AG04450 (cell line): ENCODE measurements at regions not wholly inside any gene's neighbourhood (a gene's known extent, or its start where the extent isn't known, plus 50 kb on each side); places are given as distances from the start of the nearest gene placed in this dataset.
"Not testable (repeated sequence)": the region's sequence is repeated elsewhere in the genome, so short reads cannot be mapped to it uniquely, and the experiment has no call there.

Source experiments
- CTCF ChIA-PET: fragments of 300-600, 350-600 bp; formaldehyde crosslinking; extraction: SDS; loops from one replicate; lab custom pipeline; 2022; ENCODE audit warnings: antibody characterized with exemption, inconsistent platforms; lab: Charles Lee
- POLR2A ChIA-PET: fragments of 350-600 bp; formaldehyde crosslinking; extraction: SDS; loops from one replicate; lab custom pipeline; 2021; ENCODE audit warnings: antibody characterized with exemption, inconsistent platforms; lab: Yijun Ruan, JAX
- DNase-seq: peaks from one replicate; pipeline ENCODE4 v3.0.0-alpha.2; 2011; ENCODE audit warnings: low read depth, low spot score
- H3K27ac ChIP-seq: one replicate; pipeline ENCODE4 v1.5.1; 2012; ENCODE audit warnings: low read depth, low read length, control low read depth
- H3K27me3 ChIP-seq: one replicate; pipeline ENCODE4 v1.6.0; 2012; ENCODE audit warnings: low read length; ENCODE audit not compliant: control insufficient read depth, insufficient read depth
- H3K4me3 ChIP-seq: 2 replicates; pipeline ENCODE4 v1.5.1; 2011; ENCODE audit warnings: mild to moderate bottlenecking, low read depth, low read length, control low read depth
- H3K9me3 ChIP-seq: 2 replicates; pipeline ENCODE4 v1.5.1; 2012; ENCODE audit warnings: low read length; ENCODE audit not compliant: control insufficient read depth, insufficient read depth
- TF ChIP-seq, protein P1 (sequence below): IDR thresholded peaks from 2 replicates; pipeline ENCODE4 v1.5.1; 2011; ENCODE audit warnings: low read depth, low read length, control low read depth, inconsistent platforms

DNA sequence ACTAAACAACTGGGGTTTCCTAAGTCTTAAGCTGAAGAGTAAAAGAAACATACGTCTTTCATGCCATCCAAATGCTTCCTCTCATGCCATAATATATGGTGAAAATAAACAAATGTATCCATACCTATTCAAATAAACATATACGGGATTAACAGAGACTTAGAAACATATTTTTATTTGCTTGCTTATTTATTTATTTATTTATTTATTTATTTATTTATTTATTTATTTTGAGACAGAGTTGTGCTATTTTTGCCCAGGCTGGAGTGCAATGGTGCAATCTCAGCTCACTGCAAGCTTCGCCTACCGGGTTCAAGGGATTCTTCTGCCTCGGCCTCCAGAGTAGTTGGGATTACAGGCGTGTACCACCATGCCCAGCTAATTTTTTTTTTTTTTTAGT lies 291.6 kb upstream of the CNTN5 start:
- TF ChIP-seq, protein P1, sequence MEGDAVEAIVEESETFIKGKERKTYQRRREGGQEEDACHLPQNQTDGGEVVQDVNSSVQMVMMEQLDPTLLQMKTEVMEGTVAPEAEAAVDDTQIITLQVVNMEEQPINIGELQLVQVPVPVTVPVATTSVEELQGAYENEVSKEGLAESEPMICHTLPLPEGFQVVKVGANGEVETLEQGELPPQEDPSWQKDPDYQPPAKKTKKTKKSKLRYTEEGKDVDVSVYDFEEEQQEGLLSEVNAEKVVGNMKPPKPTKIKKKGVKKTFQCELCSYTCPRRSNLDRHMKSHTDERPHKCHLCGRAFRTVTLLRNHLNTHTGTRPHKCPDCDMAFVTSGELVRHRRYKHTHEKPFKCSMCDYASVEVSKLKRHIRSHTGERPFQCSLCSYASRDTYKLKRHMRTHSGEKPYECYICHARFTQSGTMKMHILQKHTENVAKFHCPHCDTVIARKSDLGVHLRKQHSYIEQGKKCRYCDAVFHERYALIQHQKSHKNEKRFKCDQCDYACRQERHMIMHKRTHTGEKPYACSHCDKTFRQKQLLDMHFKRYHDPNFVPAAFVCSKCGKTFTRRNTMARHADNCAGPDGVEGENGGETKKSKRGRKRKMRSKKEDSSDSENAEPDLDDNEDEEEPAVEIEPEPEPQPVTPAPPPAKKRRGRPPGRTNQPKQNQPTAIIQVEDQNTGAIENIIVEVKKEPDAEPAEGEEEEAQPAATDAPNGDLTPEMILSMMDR, result no peak
- DNase-seq, result no peak
- CTCF ChIA-PET, result no interaction called here
- H3K9me3 ChIP-seq, result peaks cover 18% of the 10 kb centered on the region
- POLR2A ChIA-PET, result no interaction called here
- no peak overlapping the region for H3K4me3 ChIP-seq
- no peaks in the 10 kb centered on the region for H3K27me3 ChIP-seq
- no peak overlapping the region for H3K27ac ChIP-seq

GRCh38 chr11:98732947-98733346 lies 287.8 kb upstream of the CNTN5 start:
- TF ChIP-seq, protein P1, result no peak
- Histone ChIP-seq H3K27ac (no peak overlapping the region), H3K9me3 (peaks cover 18% of the 10 kb centered on the region), H3K4me3 (no peak overlapping the region), H3K27me3 (no peaks in the 10 kb centered on the region)
- DNase-seq, result no peak
- CTCF ChIA-PET, result no interaction called here
- POLR2A ChIA-PET, result no interaction called here

DNA sequence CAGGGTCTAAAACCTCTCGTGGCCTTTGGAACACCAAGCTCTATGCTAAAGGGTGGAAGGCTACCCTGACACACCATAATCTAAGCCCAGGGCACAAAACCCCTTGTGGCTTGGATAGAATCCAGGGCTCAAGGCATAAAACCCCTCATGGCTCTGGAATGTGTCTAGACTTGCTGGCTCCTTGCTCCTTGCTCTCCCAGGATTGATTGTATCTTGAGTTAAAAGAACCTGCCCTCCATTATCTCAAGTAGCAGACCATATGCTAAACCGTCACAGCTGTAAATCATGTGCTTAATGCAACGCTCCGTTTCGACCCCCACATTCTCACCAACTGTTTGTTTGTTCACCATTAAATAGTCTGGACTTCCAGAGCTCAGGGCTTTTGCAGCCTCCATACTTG lies 287.4 kb upstream of the CNTN5 start:
- DNase-seq, H3K27ac ChIP-seq, CTCF ChIA-PET, POLR2A ChIA-PET, H3K27me3 ChIP-seq, H3K4me3 ChIP-seq: not testable (repeated sequence)
- peaks cover 18% of the 10 kb centered on the region for H3K9me3 ChIP-seq

GRCh38 chr11:98734686-98735085 lies 286.1 kb upstream of the CNTN5 start:
- ChIA-PET CTCF (no interaction called here), POLR2A (no interaction called here)
- Histone ChIP-seq H3K27ac (no peak overlapping the region), H3K4me3 (no peak overlapping the region), H3K27me3 (no peaks in the 10 kb centered on the region), H3K9me3 (peaks cover 21% of the 10 kb centered on the region)
- no peak for DNase-seq
- TF ChIP-seq, protein P1, result no peak

- Histone ChIP-seq H3K27me3 (no peaks in the 10 kb centered on the region), H3K4me3 (no peak overlapping the region), H3K9me3 (peaks cover 21% of the 10 kb centered on the region), H3K27ac (no peak overlapping the region)
- ChIA-PET POLR2A (no interaction called here), CTCF (no interaction called here)
- TF ChIP-seq, protein P1, result no peak
- no peak for DNase-seq
These were observed 283.9 kb upstream of the CNTN5 start for GRCh38 chr11:98736833-98737232.

DNA sequence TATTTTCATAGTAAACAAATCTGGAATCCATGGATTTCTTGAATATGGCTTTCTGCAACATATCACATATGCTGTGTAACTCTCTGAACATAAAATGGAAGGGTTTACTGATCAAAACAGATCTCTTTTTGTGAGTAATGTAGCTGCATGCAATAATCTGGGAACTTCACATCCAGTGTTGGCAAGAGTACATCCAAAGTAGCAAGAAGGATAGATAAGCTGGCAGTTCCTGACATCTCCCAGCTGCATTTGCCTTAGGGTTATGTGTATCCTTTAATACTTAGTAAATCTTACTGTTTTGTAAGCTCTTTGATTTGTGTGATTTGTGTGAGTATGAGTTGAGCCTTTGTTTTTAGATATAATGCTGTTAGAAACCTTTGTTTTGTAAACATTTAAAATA lies 280.4 kb upstream of the CNTN5 start:
- Histone ChIP-seq H3K4me3 (no peak overlapping the region), H3K27ac (no peak overlapping the region), H3K9me3 (peaks cover 10% of the 10 kb centered on the region), H3K27me3 (no peaks in the 10 kb centered on the region)
- CTCF ChIA-PET, result interaction anchor here (0.9 kb wide), 1 partner anchor 275 kb away, joined by 3 read pairs; no protein-coding TSS in a partner anchor
- DNase-seq, result no peak
- TF ChIP-seq, protein P1, result no peak
- POLR2A ChIA-PET, result no interaction called here

- H3K27ac ChIP-seq, POLR2A ChIA-PET, CTCF ChIA-PET, DNase-seq, H3K27me3 ChIP-seq, H3K4me3 ChIP-seq: not testable (repeated sequence)
- H3K9me3 ChIP-seq, result peaks cover 36% of the 10 kb centered on the region
These were observed 257.3 kb upstream of the CNTN5 start for GRCh38 chr11:98763446-98763845.
